GM18868 (cell line): ENCODE measurements at regions not wholly inside any gene's neighbourhood (a gene's known extent, or its start where the extent isn't known, plus 50 kb on each side); places are given as distances from the start of the nearest gene placed in this dataset.

Experiments used
- ATAC-seq: cut with Tn5 transposase; IDR thresholded peaks from one replicate; pipeline ENCODE4 v1.9.1; 2021; ENCODE audit warnings: mild to moderate bottlenecking, moderate library complexity; ENCODE audit not compliant: unreplicated experiment

- ATAC-seq, result no peak
These were observed 246.2 kb downstream of the LRFN2 start for GRCh38 chr6:40340957-40341356.

DNA sequence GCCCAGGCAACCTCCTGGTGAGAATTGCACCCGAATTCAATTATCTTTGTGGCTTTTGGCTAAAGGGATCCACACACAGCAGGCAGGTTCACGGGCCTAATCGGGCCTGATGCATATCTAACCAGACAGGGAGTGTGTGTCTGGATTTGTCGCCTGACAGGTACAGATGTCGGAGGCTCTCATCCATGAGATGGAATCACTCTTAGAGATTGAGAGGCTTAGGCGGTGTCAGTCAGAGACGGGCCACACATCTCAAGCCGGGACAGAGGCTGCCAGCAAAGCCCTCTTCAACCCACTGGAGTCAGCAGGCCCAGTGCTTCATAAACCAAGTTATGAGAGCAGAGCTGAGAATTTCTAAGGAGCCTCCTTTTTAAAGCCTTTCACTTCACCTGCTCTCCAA is 247.0 kb downstream of the LRFN2 start:
- no peak for ATAC-seq

GRCh38 chr6:40338306-40338705 is 248.9 kb downstream of the LRFN2 start:
- no peak for ATAC-seq

DNA sequence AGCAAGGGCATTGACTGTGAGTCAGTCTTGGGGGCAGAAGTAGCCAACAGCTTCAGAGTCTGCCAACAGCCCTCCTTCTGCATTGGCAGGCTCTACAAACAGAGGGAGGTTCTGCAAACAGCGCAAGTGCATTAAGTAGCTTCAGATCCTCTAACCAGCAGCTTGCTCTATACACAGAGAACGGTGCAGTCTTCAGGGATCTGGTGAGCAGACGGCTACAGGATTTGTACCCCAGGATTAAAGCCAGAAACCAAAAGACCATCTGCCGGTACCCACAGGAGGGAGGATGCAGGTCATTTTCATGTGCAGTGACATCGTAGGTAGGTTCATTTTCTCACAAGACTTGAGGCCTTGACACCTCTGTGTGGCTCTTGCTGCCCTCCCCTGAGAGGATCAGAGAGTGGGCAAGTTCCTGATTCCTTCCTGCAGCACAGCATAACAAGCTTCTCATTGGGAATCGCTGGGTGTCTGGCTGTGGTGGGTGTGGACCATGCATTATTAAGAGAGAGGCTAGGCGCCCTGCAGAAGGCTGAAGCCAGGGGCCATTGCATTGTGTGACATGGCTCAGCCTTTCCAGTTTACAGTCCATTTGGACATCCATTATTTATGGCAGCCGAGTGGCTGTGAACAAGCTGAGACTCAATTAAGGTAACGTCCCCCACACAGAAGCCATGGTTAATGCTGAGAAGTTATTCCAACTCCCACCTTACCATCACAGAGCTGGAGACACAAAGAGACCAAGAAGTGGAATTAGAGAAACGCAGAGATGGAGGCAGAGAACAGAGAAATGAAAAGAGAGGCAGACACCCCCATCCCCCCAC is 250.0 kb downstream of the LRFN2 start:
- ATAC-seq, result no peak

DNA sequence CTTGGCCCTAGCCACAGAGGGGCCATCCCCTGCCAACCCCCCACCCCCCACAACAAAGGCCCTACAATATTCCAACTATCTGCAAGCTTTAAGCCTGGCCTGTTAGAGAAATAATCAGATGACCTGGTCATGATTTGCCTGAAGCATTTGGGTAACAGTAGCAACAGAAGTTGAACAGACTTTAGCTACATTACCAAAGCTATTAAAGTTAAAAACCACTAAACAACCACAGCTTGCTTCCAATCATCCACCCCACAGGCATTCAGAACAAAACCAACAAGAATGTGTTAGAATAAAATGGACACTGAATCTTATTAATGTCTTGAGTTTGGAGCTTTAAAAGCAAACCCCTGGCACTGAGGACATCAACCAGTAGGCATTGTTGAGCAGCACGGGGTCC is 250.9 kb downstream of the LRFN2 start:
- no peak for ATAC-seq

DNA sequence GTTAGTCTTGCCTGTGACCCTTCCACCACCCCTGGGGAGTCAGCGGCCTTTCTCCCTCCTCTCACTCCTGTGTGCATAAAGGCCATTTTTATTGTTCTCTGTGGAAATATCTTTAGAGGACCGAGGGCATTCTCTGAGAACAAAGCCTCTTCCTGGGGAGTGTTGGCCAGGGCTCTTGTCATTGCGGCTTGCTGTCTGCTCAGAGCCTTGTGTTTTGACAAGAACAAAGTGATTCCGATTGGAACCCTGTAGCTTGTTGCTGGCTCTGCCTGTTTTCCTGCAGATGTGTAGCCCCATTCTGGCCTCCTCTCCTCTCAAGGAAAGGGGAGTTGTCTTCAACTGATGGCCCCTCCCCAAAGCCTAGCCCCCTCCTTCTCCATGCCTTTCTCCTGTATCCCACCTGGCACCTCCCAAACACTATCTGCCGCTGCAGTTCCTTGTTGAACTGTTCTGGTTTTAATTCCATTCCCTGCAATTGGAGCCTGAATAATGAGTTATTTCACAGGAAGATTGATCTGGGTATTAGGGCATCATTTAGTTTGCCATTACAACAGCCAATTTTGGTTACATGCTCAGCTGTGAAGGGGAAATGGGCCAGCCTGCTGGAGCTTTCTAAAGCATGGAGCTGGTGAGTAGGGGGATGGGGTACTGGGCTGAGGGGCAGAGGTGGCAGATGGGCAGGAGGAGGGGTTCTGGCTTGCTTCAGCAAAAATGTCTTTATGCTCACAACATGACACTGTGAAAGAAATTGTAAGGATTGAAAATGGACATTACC is 252.5 kb downstream of the LRFN2 start:
- no peak for ATAC-seq

- ATAC-seq, result no peak
These were observed 255.6 kb downstream of the LRFN2 start for GRCh38 chr6:40331545-40331944.

- ATAC-seq, result no peak
These were observed 256.9 kb downstream of the LRFN2 start for GRCh38 chr6:40330301-40330721.

GRCh38 chr6:40328986-40329545 is 258.1 kb downstream of the LRFN2 start:
- no peak for ATAC-seq

DNA sequence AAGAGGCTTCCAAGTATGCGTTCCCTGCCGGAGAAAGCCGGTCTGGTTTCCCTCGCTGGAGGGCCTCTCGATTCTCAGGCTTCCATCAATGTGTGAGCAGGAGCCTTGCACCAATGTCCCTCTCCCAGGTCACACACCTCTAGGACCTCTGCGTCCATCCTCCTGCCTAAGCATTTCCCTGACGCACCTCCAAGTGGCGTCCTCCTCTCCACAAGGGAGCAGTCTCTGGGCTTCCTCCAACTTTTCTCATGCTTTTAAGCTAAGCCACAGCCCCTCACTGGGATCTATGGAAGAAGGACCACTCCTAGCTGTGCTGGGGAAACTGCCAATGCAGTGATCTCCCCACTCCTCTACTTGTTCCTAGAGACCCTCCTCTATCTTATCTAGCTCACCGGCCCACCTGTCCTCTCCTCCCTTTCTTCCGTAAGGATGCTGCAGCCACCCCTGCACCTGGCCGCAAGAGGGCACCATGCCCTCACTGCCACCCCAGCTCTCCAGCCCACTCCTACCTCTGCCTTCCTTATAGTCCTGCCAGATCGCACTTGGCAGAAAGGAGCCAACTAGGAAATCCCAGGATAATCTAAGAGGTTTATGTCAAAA is 258.7 kb downstream of the LRFN2 start:
- no peak for ATAC-seq

- no peak for ATAC-seq
These were observed 260.3 kb downstream of the LRFN2 start for GRCh38 chr6:40326714-40327421.

DNA sequence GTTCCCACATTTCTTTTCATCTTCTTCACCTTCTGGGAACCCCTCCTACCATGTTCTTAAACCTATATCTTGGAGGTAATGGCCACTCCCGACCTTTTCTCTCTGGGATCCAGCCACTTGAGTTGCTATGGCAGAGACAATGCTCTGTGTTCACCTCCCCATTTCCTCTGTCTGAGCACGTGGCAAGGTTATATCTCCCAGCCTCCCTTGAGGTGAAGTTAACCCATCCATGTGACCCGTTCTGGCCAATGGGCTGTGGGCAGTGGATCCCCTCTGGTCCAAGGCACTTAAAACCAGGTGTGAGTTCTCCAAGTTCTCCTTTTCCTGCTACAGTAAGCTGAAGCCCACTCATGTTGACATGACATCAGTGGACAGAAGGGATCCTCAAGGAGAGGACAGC is 261.4 kb downstream of the LRFN2 start:
- no peak for ATAC-seq

DNA sequence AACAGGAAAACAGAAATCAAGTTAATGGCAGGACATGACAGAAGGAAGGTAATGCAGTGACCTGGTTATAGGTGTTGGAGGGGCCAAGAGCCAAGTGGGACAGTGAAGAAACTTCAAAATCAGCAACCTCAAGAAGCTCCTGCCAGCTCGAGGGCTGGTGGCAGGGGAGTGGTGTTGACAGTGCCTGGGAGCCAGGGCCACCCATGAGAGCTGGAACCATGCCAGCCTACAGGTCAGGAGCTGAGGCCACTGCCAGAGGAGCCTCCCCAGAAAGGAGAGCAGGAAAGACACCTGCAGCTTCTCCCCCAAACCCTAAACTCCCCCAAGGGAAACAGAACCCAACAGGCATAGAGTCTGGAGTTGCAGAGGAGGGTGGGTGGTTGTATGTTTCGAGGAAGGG is 262.1 kb downstream of the LRFN2 start:
- no peak for ATAC-seq

GRCh38 chr6:40323881-40324634 is 263.1 kb downstream of the LRFN2 start:
- no peak for ATAC-seq

GRCh38 chr6:40322336-40322735 is 264.8 kb downstream of the LRFN2 start:
- ATAC-seq, result no peak

GRCh38 chr6:40321616-40322015 is 265.5 kb downstream of the LRFN2 start:
- ATAC-seq, result no peak

- no peak for ATAC-seq
These were observed 266.2 kb downstream of the LRFN2 start for GRCh38 chr6:40320947-40321346.

GRCh38 chr6:40320441-40320840 is 266.7 kb downstream of the LRFN2 start:
- ATAC-seq, result no peak

DNA sequence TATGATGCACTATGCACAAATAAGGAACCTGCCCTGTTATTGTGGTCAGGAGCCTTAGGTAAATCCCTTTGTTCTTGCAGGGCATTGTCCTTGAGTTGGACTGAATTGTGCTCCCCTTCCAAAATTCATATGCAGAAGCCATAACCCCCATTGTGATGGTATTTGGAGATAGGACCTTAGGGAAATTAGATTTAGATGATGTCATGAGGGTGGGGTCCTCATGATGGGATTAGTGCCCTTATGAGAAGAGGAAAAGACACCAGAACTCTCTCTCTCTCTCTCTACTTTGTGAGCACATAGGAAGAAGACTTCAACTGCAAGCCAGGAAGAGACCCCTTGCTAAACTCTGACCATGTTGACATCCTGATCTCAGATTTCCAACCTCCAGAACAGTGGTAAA is 268.0 kb downstream of the LRFN2 start:
- no peak for ATAC-seq

DNA sequence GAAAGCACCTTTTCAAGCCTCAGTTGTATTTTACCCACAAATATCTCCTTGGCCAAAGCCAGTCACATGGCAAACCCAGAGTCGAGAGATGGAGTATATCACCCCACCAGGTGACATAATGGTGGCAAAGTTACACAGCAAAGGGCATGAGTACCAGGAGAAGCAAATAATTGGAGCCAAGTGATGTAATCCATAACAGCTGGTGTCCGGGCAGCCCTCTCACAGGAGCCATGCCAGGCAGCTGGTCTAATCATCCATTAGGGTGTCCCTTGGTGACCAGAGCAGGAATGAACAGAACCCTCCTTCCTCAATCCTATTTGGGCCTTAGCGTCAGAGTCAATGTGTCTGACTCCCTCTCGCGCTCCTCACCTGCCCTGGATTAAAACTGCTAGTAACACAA is 272.1 kb downstream of the LRFN2 start:
- ATAC-seq, result no peak
